ENCODE measurements at regions not wholly inside any gene's neighbourhood (a gene's known extent, or its start where the extent isn't known, plus 50 kb on each side); places are given as distances from the start of the nearest gene placed in this dataset.

DNA sequence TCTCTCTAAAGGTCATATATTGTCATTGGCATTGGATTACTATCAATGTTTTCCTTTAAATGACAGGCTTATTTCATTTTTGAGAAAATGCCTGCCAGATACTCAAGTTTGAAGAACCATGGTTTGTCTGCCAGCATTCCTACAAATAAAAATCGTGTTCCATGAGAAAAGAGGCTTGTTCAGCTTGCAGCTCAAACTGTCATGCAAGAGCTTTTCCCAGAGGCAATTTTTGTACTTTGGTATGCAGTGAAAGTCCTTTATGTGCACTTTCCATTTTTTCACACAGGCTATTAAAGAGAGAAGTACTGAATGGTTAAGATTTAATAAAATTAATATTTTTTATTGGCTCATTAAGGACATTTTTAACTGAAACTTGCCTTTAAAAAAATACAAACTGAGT, 110.4 kb downstream of the FBXO4 start:
- TF ChIP-seq CTCF (IDR thresholded peaks at IDR 0.05; ENCODE audit: low read length) = no peak
- no peak for TF ChIP-seq EZH2 (optimal IDR thresholded peaks at IDR 0.05; ENCODE audit: low read depth, low read length)
